GM13977 (cell line): ENCODE measurements at regions not wholly inside any gene's neighbourhood (a gene's known extent, or its start where the extent isn't known, plus 50 kb on each side); places are given as distances from the start of the nearest gene placed in this dataset.

Experiments
- DNase-seq: peaks from one replicate; pipeline ENCODE4 v3.0.0; 2012; ENCODE audit warnings: low spot score
- in situ Hi-C: fragments of 300-500 bp; cut with MboI; formaldehyde crosslinking; loops from one replicate; pipeline ENCODE4 v1.12.0; 2022; ENCODE audit warnings: low sequenced_read_pairs, low pct_unique_long_range_greater_than_20kb, mixed read lengths, inconsistent platforms; ENCODE audit not compliant: unreplicated experiment
- TF ChIP-seq, protein P1 (sequence below): IDR thresholded peaks from 2 replicates; pipeline ENCODE4 v1.5.1; 2012; ENCODE audit warnings: mild to moderate bottlenecking, control low read depth; ENCODE audit not compliant: insufficient read depth; ENCODE audit errors: extremely low read depth, missing control alignments

GRCh38 chr11:112745973-112746372 lies 215.2 kb upstream of the NCAM1 start:
- DNase-seq: no peak

GRCh38 chr11:112748252-112748651 lies 213.0 kb upstream of the NCAM1 start:
- in situ Hi-C loops: no loop called here
- TF ChIP-seq, protein P1, sequence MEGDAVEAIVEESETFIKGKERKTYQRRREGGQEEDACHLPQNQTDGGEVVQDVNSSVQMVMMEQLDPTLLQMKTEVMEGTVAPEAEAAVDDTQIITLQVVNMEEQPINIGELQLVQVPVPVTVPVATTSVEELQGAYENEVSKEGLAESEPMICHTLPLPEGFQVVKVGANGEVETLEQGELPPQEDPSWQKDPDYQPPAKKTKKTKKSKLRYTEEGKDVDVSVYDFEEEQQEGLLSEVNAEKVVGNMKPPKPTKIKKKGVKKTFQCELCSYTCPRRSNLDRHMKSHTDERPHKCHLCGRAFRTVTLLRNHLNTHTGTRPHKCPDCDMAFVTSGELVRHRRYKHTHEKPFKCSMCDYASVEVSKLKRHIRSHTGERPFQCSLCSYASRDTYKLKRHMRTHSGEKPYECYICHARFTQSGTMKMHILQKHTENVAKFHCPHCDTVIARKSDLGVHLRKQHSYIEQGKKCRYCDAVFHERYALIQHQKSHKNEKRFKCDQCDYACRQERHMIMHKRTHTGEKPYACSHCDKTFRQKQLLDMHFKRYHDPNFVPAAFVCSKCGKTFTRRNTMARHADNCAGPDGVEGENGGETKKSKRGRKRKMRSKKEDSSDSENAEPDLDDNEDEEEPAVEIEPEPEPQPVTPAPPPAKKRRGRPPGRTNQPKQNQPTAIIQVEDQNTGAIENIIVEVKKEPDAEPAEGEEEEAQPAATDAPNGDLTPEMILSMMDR: no peak
- DNase-seq: no peak

More at GRCh38 chr11:112745973-112746372, 215.2 kb upstream of the NCAM1 start:
- in situ Hi-C loops: no loop called here
- TF ChIP-seq, protein P1: no peak

DNA sequence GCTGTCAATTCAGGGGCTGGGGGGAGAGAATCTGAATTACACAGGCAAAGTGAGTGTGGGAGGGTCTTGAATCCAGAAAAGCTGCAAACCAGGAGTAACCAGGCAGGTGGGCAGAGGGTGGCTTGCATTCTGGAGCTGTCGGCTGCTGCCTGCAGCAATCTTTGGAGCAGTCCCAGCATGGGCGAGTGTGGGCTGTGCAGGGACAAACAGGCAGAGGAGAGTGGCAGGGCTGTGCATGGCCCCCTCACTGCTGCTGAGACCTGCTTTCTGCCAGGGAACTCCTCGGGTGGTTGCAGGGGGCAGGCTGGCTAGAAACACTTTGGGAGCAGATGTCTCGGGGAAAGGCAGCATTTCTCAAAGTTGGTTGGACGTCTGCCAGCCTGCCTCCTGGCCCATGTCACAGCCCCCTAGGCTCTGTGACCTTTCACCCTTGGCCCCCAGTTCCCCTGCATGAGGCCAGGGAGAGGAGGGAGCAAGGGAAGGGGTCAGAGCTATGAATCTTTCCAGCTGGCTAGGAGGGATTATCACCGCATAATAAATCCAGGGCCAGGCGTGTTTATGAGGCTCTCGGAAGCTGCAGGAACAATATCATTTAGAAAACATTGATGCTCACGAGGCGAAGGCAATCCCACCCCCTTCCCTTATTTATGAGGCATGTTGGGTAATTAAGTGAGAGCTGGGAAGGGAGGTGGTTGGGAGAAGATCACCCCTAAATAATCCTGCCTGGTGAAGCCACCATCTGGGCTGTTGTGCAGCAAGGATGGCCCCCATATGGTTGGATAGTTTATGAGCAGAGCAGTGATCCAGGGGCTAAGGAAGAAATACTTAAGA lies 212.3 kb upstream of the NCAM1 start:
- TF ChIP-seq, protein P1: no peak
- in situ Hi-C loops: no loop called here

DNA sequence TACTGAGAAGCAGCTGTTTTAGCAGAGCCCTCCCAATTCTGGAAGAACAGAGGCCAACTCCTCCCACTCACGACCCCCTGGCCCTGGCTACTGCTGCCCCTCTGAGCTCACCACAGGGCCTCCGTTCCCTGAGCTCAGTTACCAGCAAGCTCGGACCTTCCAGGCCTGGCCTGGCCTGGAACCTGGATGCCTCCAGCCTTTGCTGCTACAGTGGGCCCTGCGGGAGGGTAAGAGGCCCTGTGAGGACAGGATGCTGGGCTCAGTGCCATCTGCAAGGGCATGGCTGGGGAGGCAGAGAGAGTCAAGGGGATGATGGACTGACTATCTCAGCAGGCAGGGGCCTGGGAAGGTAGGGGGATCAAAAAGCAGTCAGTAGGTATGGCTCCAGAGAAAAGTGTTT lies 209.9 kb upstream of the NCAM1 start:
- TF ChIP-seq, protein P1: no peak
- in situ Hi-C loops: no loop called here
- DNase-seq: no peak

More for the DNA sequence above, 212.3 kb upstream of the NCAM1 start:
- no peak for DNase-seq

DNA sequence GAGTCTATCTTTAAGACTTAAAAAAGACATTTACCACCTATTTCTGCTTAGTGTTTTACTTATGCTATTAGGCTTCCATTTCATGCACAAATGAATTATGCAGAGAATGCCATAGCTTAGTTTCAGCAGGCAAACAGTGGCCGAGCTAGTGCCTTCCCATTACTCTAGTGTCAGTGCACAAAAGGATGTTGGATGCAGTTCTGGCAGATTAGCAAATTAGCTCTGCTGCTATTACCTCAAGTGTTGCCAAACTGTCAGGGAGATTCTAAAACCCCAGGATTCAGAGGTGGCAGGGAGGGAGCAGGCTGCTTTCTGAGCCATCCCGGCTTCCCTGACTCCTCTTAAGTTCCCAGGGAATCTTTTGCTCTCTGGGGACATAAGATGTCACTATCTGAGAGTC lies 209.4 kb upstream of the NCAM1 start:
- TF ChIP-seq, protein P1: no peak
- in situ Hi-C loops: no loop called here
- DNase-seq: no peak

DNA sequence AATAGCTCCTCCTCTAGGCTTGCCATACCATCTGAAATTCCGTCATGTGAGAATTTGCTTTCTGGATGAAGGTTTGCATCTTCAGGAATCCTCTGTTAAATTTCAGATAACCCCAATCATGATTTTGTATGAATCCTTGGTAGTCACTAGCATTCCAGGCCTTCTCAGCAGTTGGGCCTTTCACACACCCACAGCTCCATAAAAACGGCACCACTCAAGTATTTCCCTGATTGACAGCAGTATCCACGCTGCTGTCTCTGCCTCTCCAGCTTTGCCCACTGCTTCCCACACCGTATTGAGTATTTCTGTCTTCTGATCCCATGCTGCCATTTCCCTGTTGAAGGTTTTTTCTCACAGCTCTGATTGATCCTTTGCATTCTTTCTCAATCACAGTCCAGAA lies 208.7 kb upstream of the NCAM1 start:
- TF ChIP-seq, protein P1: no peak
- DNase-seq: no peak
- in situ Hi-C loops: no loop called here
